Karpas-422 (cell line): ENCODE measurements at regions not wholly inside any gene's neighbourhood (a gene's known extent, or its start where the extent isn't known, plus 50 kb on each side); places are given as distances from the start of the nearest gene placed in this dataset.

ENCODE experiments used
- DNase-seq: peaks from one replicate; pipeline ENCODE4 v3.0.0-alpha.2; 2015
- H2AFZ ChIP-seq: fragments of 200-600 bp; sonication (generic); 2 replicates; pipeline ENCODE4 v1.6.1; 2014; ENCODE audit warnings: antibody characterized with exemption, low read length, mixed read lengths
- H3K27ac ChIP-seq: fragments of 200-600 bp; sonication (generic); 2 replicates; pipeline ENCODE4 v1.5.1; 2014; ENCODE audit warnings: mild to moderate bottlenecking, low read length, moderate library complexity
- H3K27me3 ChIP-seq: fragments of 200-600 bp; sonication (generic); 2 replicates; pipeline ENCODE4 v1.6.1; 2014; ENCODE audit warnings: low read length, mixed read lengths
- H3K36me3 ChIP-seq: fragments of 200-600 bp; sonication (generic); 2 replicates; pipeline ENCODE4 v1.6.1; 2014; ENCODE audit warnings: low read length, mixed read lengths; ENCODE audit not compliant: insufficient read depth
- H3K4me1 ChIP-seq: fragments of 200-600 bp; sonication (generic); 2 replicates; pipeline ENCODE4 v1.6.1; 2014; ENCODE audit warnings: mild to moderate bottlenecking, low read length, mixed read lengths
- H3K4me2 ChIP-seq: fragments of 200-600 bp; sonication (generic); 2 replicates; pipeline ENCODE4 v1.6.1; 2014; ENCODE audit warnings: low read length, low read depth, mild to moderate bottlenecking; ENCODE audit not compliant: poor library complexity, severe bottlenecking
- H3K4me3 ChIP-seq: fragments of 200-600 bp; sonication (generic); 2 replicates; pipeline ENCODE4 v1.5.1; 2014; ENCODE audit warnings: mild to moderate bottlenecking, antibody characterized with exemption, low read length, mixed read lengths
- H3K79me2 ChIP-seq: fragments of 200-600 bp; sonication (generic); 2 replicates; pipeline ENCODE4 v1.6.1; 2014; ENCODE audit warnings: mild to moderate bottlenecking, low read length, mixed read lengths
- H3K9ac ChIP-seq: fragments of 200-600 bp; sonication (generic); 2 replicates; pipeline ENCODE4 v1.6.0; 2014; ENCODE audit warnings: low read length
- H3K9me2 ChIP-seq: fragments of 200-600 bp; sonication (generic), shearing (Covaris generic); replicated peaks from 2 replicates; pipeline ENCODE4 v1.6.0; 2014; ENCODE audit warnings: mild to moderate bottlenecking, low read length, moderate library complexity; ENCODE audit not compliant: insufficient read depth
- H3K9me3 ChIP-seq: fragments of 300-700, 200-600 bp; sonication (generic); 2 replicates; pipeline ENCODE4 v1.6.1; 2014; ENCODE audit warnings: low read length, mixed read lengths
- H4K20me1 ChIP-seq: fragments of 200-600 bp; sonication (generic); 2 replicates; pipeline ENCODE4 v1.6.1; 2014; ENCODE audit warnings: mild to moderate bottlenecking, antibody characterized with exemption, low read length, low read depth; ENCODE audit not compliant: insufficient read depth

DNA sequence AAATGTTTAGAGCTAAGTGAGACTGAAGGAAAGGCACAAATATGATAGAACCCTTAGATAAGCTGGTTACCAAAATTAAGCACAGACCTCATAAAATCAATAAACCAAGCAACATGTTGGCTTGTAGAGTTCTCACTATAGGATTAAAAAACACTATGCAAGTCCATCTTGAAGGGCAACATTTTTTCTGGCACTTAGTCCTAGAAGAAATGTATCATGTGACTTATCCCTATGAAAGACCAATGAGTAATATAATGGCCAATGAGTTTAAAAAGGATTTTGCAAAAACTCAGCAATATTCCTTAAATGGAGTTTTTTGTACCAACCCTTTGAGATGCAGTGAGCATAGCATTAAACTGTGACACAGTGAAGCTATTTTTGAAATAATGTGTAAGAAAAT is 216.3 kb upstream of the ADRA1B start:
- Histone ChIP-seq H3K9ac (no peak overlapping the region), H3K9me3 (no peaks in the 10 kb centered on the region), H3K9me2 (no peaks in the 10 kb centered on the region), H3K27ac (no peak overlapping the region), H4K20me1 (no peaks in the 10 kb centered on the region), H3K27me3 (no peaks in the 10 kb centered on the region), H3K4me3 (no peak overlapping the region), H3K4me1 (no peaks in the 10 kb centered on the region), H3K79me2 (no peaks in the 10 kb centered on the region), H3K36me3 (no peaks in the 10 kb centered on the region), H3K4me2 (no peak overlapping the region), H2AFZ (no peak overlapping the region)
- no peak for DNase-seq

DNA sequence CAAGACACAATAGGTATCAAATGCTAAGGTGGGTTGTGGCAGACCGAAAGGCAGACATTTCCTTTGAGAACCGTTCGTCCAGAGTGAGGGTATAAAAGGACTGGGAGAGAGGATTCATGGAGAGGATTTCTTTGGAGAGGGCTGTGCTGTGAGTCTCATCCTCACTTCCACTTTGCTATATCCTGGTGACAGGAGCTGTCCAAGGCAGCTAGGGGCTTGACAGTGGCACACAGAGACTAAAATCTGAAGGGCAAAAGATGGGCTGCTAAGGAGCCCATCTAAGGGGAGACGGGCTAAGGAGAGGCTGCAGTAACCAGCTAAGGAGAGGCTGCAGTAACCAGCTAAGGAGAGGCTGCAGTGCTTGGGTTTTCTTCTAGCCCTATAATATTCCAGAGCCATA is 214.0 kb upstream of the ADRA1B start:
- Histone ChIP-seq H3K79me2 (no peaks in the 10 kb centered on the region), H2AFZ (no peak overlapping the region), H3K4me3 (no peak overlapping the region), H3K27ac (no peak overlapping the region), H3K9ac (no peak overlapping the region), H3K9me2 (no peaks in the 10 kb centered on the region), H3K27me3 (no peaks in the 10 kb centered on the region; the same call in 1 of the 2 replicates), H3K4me1 (no peaks in the 10 kb centered on the region), H3K9me3 (no peaks in the 10 kb centered on the region), H3K36me3 (no peaks in the 10 kb centered on the region), H4K20me1 (no peaks in the 10 kb centered on the region), H3K4me2 (no peak overlapping the region)
- no peak for DNase-seq

DNA sequence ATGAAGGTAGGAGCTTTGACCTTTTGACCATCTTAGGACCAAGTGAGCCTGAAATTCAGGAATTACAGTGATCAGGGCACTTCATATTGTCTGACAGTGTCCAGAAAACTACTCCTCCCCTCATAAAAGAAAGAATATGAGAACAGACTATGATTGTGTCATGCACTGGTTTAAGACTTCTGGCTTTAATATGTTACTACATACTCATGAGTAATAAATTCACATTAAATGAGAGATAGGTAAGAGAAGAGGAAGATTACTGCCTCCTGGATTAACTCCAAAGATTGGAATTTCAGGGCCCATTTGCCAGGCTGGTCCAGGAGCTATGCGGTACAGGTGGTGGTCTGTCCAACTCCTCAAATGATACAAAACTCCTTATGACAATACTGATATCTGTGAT is 213.5 kb upstream of the ADRA1B start:
- Histone ChIP-seq H3K27ac (no peak overlapping the region), H3K4me2 (no peak overlapping the region), H3K4me3 (no peak overlapping the region), H3K9ac (no peak overlapping the region), H3K79me2 (no peaks in the 10 kb centered on the region), H3K9me2 (no peaks in the 10 kb centered on the region), H3K4me1 (no peaks in the 10 kb centered on the region), H3K36me3 (no peaks in the 10 kb centered on the region), H3K27me3 (no peaks in the 10 kb centered on the region; the same call in 1 of the 2 replicates), H2AFZ (no peak overlapping the region), H4K20me1 (no peaks in the 10 kb centered on the region), H3K9me3 (no peaks in the 10 kb centered on the region)
- no peak for DNase-seq

DNA sequence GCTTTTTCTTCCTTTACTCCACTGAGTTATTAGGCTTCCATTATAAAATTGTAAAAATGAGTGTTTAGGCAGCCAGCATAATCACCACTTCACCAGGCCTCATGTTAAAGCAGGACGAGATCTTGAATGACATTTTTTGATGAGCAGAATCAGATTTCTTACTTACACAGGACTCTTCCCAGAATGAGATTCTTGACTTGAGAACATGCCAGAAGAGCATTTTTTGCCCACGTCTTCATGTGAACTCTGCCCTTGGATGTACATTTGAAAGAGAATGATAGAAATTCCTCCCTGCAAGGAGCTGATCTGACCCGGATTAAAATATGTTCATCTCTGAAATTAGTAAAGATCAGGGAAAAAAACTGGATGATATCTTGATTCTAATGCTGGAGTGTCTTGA is 212.1 kb upstream of the ADRA1B start:
- H3K27me3 ChIP-seq, result no peaks in the 10 kb centered on the region; the same call in 1 of the 2 replicates
- DNase-seq, result no peak
- H3K4me3 ChIP-seq, result no peak overlapping the region
- no peak overlapping the region for H3K27ac ChIP-seq
- H3K36me3 ChIP-seq, result no peaks in the 10 kb centered on the region
- no peak overlapping the region for H3K4me2 ChIP-seq
- H3K9me2 ChIP-seq, result no peaks in the 10 kb centered on the region
- H3K79me2 ChIP-seq, result no peaks in the 10 kb centered on the region
- H4K20me1 ChIP-seq, result no peaks in the 10 kb centered on the region
- no peaks in the 10 kb centered on the region for H3K9me3 ChIP-seq
- H2AFZ ChIP-seq, result no peak overlapping the region
- H3K4me1 ChIP-seq, result no peaks in the 10 kb centered on the region
- no peak overlapping the region for H3K9ac ChIP-seq

DNA sequence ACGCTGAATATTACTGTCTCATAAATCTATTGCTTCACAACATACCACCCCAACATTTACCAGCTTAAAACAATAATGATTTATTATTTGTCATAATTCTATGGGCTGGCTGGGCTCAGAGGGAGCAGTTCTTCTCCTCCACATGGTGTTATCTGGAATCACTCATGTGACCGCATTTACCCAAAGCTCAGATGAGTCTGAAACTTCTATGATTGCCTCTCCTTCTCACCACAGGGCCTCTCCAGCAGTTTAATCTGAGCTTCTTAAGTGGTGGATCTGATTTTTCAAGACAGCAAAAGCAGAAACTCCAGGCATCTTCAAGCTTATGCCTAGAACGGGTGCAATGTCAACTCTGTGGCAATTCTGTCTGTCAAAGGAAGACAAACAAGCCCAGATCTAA is 210.3 kb upstream of the ADRA1B start:
- no peaks in the 10 kb centered on the region for H4K20me1 ChIP-seq
- no peak overlapping the region for H3K9ac ChIP-seq
- no peak overlapping the region for H3K4me3 ChIP-seq
- H3K27ac ChIP-seq, result no peak overlapping the region
- no peak overlapping the region for H2AFZ ChIP-seq
- no peaks in the 10 kb centered on the region; the same call in 1 of the 2 replicates for H3K27me3 ChIP-seq
- no peak overlapping the region for H3K4me2 ChIP-seq
- H3K79me2 ChIP-seq, result no peaks in the 10 kb centered on the region
- H3K9me2 ChIP-seq, result no peaks in the 10 kb centered on the region
- no peak for DNase-seq
- no peaks in the 10 kb centered on the region for H3K9me3 ChIP-seq
- H3K4me1 ChIP-seq, result no peaks in the 10 kb centered on the region
- no peaks in the 10 kb centered on the region for H3K36me3 ChIP-seq

DNA sequence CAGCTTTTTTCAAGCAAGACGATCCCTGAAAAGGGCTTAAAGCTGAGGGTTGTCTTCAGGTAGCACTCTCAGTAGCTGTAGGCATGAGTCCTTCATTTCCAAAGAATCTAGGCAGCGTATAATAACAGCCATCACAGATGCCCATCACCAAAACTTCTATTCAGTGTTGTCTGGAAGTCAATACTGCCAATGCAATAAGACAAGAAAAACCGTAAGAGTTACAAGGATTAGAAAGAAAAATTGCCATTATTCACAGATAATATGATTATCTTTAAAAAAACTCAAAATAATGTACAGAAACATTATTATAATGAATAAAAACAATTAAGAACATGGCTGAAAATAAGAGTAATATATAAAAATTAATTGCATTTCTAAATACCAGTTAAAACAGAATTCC is 208.2 kb upstream of the ADRA1B start:
- Histone ChIP-seq H3K4me2 (no peak overlapping the region), H3K4me1 (no peaks in the 10 kb centered on the region), H4K20me1 (no peaks in the 10 kb centered on the region), H2AFZ (no peak overlapping the region), H3K4me3 (no peak overlapping the region), H3K27ac (no peak overlapping the region), H3K9ac (no peak overlapping the region), H3K27me3 (no peaks in the 10 kb centered on the region; the same call in 1 of the 2 replicates), H3K9me3 (no peaks in the 10 kb centered on the region), H3K79me2 (no peaks in the 10 kb centered on the region), H3K9me2 (no peaks in the 10 kb centered on the region), H3K36me3 (no peaks in the 10 kb centered on the region)
- DNase-seq, result no peak

DNA sequence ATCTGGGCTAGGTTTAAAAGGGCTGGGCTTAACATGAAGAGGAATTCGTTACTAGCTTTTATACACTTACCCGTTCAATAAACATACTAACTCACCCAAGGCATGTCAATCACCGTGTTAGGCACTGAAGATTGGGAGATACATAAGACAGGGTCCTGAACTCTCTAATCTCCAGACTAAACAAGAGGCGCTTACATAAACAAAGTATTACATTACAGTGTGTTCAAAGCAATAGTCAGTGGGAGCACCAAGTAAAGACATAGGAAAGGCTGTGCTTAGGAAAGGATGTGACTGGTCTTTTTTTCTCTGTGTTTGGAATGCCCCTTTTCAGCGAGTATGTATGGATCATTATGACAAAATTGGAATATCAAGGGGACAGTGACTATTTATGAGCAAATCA is 203.6 kb upstream of the ADRA1B start:
- no peaks in the 10 kb centered on the region for H3K9me2 ChIP-seq
- no peak overlapping the region for H2AFZ ChIP-seq
- H3K79me2 ChIP-seq, result no peaks in the 10 kb centered on the region
- H3K9me3 ChIP-seq, result no peaks in the 10 kb centered on the region
- H4K20me1 ChIP-seq, result no peaks in the 10 kb centered on the region
- H3K4me1 ChIP-seq, result no peaks in the 10 kb centered on the region
- no peaks in the 10 kb centered on the region for H3K36me3 ChIP-seq
- H3K27me3 ChIP-seq, result no peaks in the 10 kb centered on the region
- no peak for DNase-seq
- no peak overlapping the region for H3K4me3 ChIP-seq
- no peak overlapping the region for H3K4me2 ChIP-seq
- H3K27ac ChIP-seq, result no peak overlapping the region
- no peak overlapping the region for H3K9ac ChIP-seq

DNA sequence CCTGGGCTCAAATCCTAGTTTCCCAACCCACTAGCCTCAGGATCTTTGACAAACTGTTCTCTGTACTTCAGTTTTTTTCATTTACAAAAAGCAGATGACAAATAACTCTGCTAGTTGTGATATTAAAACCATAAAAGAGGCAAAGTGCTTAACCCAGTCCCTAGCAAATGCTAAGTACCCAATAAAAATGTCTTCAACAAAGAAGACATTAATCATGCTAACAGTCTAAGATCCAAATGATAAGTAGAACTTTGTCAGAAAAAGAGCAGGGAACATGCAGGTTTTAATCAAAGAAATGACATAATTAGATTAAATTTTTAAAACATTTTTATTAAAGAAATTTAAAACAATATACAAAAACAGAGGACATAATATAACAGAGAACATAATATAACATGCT is 203.0 kb upstream of the ADRA1B start:
- no peak overlapping the region for H3K4me3 ChIP-seq
- no peak overlapping the region for H3K4me2 ChIP-seq
- no peaks in the 10 kb centered on the region for H3K9me2 ChIP-seq
- H3K9me3 ChIP-seq, result no peaks in the 10 kb centered on the region
- no peaks in the 10 kb centered on the region for H4K20me1 ChIP-seq
- H2AFZ ChIP-seq, result no peak overlapping the region
- H3K36me3 ChIP-seq, result no peaks in the 10 kb centered on the region
- DNase-seq, result no peak
- no peaks in the 10 kb centered on the region for H3K4me1 ChIP-seq
- no peak overlapping the region for H3K27ac ChIP-seq
- no peaks in the 10 kb centered on the region for H3K79me2 ChIP-seq
- no peaks in the 10 kb centered on the region for H3K27me3 ChIP-seq
- H3K9ac ChIP-seq, result no peak overlapping the region

DNA sequence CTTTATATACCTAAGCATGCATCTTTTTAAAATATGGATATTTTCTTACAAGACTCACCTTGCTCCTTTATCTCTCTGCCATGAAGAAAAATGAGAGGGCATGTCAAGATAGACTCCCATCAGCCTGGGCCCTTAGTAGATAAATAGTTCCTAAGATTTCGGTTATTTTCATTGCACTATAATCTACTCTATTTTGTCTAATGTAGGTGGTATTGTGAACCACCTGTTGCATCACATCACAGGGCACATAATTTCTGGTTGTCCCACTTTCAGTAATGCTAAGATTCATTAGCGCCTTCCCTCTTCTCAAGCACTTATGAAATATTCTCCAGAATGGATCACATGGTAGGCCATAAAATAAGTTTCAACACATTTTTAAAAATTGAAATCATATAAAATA is 202.5 kb upstream of the ADRA1B start:
- H3K36me3 ChIP-seq, result no peaks in the 10 kb centered on the region
- DNase-seq, result no peak
- H3K79me2 ChIP-seq, result no peaks in the 10 kb centered on the region
- no peak overlapping the region for H3K27ac ChIP-seq
- H3K4me2 ChIP-seq, result no peak overlapping the region
- no peaks in the 10 kb centered on the region for H3K9me3 ChIP-seq
- no peaks in the 10 kb centered on the region for H4K20me1 ChIP-seq
- no peak overlapping the region for H3K9ac ChIP-seq
- no peaks in the 10 kb centered on the region for H3K27me3 ChIP-seq
- H3K4me1 ChIP-seq, result no peaks in the 10 kb centered on the region
- no peak overlapping the region for H3K4me3 ChIP-seq
- H3K9me2 ChIP-seq, result no peaks in the 10 kb centered on the region
- H2AFZ ChIP-seq, result no peak overlapping the region
